PFSK-1 (cell line): ENCODE measurements at regions not wholly inside any gene's neighbourhood (a gene's known extent, or its start where the extent isn't known, plus 50 kb on each side); places are given as distances from the start of the nearest gene placed in this dataset.

Source experiments
- POLR2AphosphoS5 ChIP-seq: IDR thresholded peaks from 2 replicates; pipeline ENCODE4 v1.6.1; 2012; ENCODE audit warnings: low read depth, mild to moderate bottlenecking, control low read depth, low read length, moderate library complexity
- REST ChIP-seq, 2 experiments: IDR thresholded peaks; 2 replicates each; pipeline versions ENCODE4 v1.6.1 to v1.8.0; 2011 to 2012; ENCODE audit warnings: low read depth in 2 of 2, low read length in 2 of 2, control low read depth in 1 of 2, inconsistent platforms in 1 of 2, mild to moderate bottlenecking in 1 of 2, moderate library complexity in 1 of 2; ENCODE audit not compliant: insufficient read depth in 1 of 2
- SIN3A ChIP-seq: IDR thresholded peaks from 2 replicates; pipeline ENCODE4 v1.6.1; 2012; ENCODE audit warnings: mild to moderate bottlenecking, low read length, moderate library complexity, borderline replicate concordance; ENCODE audit not compliant: insufficient read depth

- no peak for TF ChIP-seq POLR2AphosphoS5
- TF ChIP-seq SIN3A = no peak
- TF ChIP-seq REST (IDR thresholded peaks at IDR 0.05; ENCODE audit: insufficient read depth in 1 of 2, low read depth in 2 of 2, low read length in 2 of 2) = no peak
Measured at GRCh38 chr2:14272396-14273075, 360.0 kb upstream of the LRATD1 start.
